DMS153 treated with DMSO at 0.1 percent for 48 hours (cell line): ENCODE measurements at regions not wholly inside any gene's neighbourhood (a gene's known extent, or its start where the extent isn't known, plus 50 kb on each side); places are given as distances from the start of the nearest gene placed in this dataset.

Source experiments
- DNase-seq: peaks from one replicate; lab custom pipeline; 2025; ENCODE audit not compliant: unreplicated experiment; lab: John Stamatoyannopoulos, UW

DNA sequence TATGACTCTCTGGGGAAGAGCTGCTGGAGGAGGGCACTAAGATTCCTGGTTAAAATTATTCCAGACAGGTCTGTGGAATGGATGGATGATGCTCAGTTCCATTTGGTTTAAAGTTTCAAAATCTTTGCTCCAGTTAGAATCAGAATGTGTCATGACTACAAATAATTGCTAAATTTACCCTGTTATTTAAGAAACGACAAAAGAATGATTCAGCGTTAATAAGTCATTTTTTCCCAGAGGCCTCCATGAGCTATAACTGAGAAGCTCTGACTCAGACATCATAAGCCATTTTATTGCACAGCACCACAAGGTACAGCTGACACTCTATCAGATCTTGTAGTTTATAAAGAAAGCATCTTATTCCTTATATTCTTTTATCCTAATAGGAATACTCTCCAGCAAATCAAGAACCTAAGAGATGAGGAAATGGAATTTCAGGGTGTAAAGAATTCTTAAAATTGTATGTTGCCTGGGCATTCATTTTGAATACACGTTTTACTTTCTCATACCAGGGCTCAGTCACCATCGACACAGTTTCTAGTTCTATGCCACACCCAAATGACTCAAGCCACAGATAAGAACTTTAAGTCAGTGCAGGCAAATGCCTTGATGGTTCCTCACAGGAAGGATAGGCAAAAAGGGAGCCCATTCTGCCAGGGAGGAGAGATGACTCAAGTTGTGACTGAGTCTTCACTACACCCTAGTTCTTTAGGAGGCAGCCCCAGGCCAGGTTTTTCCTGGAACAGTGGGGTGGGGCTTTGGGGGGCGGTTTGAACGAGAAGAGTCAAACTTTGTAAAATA, 636.0 kb downstream of the MMUT start:
- DNase-seq: no peak

DNA sequence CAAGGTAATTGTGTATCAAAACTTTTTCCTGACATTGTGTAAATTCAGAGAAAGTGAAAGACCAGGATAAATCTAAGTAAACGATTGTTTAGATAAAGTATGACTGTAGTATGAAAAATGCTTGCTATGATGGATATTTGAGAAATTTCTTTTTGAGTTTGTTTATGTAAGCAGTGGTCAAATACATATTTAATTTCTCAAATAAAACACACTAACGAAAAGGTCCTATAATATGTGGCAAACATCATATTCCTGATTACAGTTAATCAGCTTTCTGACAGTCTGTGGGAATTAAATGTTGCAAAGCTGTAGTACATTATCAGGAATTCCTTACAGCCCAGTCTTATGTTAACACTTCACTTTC, 636.9 kb downstream of the MMUT start:
- DNase-seq: no peak

DNA sequence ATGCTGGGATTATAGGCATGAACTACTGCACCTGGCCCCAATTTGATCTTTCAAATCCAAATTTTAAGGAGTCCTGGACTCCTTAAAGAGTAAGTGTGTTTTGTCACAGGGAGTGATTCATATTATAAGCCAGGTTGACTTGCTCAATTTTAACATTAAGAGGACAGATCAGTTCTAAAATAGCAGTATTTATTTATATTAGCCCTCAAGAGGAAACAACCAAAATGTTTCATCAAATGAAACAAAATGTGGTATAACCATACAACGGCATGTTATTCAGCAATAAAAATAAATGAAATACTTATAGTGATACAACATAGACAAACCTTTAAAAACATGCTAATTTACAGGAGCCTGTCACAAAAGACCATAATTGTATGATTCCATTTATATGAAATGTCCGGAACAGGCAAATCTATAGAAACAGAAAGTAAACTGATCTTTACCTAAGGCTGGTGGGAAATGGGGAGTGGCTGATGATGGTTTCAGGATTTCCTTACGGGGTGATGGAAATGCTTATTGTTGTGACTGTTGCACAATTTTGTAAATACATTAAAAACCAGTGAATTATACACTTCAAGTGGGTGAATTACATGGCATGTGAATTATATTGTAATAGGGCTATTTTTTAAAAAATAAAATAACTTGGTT, 637.4 kb downstream of the MMUT start:
- DNase-seq: no peak

DNA sequence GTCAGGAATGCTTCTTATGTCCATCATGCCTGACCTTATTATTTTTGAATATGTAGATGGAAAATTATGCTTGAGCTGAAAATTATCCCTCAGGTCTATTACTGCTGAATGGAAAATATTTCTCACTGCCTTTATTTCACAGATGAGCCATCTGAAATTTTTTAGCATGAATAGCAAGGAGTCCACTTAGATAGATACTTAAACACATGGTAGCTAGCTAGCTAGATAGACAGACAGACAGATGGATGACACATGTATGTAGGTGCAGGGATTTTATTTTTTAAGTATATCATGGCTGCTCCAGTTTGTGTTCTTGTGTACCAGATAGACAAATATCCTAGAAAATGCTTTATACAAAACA, 645.0 kb downstream of the MMUT start:
- no peak for DNase-seq

DNA sequence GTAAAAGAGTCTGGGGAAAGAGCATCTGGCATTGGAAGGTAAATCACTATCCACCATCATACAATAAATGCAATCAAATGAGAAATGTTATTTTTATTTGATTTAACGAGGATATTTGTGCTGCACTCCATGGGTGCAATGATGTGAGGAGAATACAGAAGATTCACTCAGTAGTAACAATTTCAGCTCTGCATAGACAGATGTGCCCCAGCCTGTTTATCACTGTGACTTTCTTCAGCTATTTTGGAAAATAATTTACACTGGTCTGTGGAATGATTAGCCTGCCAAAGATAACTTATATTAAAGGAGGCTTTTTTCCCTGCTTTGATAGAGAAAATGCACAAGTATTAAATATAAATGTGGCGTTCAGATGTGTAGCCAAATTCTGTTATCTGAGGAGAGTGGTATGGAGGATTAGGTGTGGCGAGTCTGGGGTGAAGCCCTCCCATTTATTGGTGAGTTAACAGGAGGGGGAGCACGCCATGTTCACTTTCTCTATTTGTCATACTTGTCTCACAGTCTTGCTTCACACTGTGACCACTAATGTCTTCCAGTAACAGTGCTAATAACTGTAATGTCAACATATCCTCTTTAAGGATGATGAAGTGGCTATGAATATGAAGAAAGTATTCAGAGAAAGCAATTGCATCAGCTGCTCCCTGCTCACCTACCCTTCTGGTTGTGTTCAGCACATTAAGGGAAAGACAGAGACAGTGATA, 645.6 kb downstream of the MMUT start:
- DNase-seq: no peak

DNA sequence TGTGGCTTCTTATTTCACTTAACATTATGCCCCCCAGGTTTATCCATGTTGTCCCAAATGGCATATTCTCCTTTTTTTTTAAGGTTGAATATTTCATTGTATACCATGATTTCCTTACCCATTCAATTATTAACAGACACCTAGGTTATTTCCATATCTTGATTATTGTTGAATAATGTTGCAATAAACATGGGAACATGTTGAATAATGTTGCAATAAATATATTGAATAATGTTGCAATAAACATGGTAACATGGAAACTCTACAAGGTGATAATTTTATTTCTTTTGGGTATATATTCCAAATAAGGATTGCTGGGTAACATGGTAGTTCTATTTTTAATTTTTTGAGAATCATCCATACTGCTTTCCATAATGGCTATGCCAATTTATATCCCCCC, 648.1 kb downstream of the MMUT start:
- no peak for DNase-seq

DNA sequence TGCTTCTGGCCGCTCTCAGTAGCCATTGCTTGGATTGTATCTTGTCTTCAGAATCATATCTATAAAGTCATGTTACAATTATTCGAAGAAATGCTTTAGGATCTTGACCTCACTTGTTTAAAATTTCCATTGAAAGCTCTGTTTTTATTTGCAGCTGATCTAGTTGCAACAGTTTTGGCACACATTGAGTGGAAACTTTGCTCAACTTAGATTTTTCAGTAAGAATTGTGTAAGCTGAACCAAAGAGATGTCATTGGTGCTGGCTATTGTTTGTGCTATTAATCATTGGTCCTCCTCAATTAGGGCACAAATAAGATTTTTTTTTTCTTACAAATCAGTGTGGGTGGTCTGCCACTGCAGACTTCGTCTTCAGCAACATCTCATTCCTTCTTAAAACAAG, 649.2 kb downstream of the MMUT start:
- no peak for DNase-seq

DNA sequence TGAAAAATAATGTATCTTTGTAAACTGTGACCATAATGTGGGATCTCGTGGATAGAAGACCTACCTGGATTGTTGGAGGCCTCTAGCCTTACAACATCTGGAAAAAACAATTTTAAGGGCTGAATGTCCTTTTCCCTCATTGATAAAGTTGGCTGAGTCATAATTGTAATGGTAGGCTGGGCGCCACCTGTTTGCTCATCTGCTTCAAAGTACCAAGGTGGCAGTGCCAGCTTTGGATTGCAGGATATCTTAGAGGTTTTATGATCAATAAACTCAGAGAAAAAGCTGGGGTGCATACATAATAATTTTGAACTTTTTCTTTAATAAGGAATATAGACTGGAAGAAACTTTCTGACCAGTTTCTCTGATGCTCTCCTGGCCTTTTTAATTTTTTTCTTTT, 653.4 kb downstream of the MMUT start:
- no peak for DNase-seq

DNA sequence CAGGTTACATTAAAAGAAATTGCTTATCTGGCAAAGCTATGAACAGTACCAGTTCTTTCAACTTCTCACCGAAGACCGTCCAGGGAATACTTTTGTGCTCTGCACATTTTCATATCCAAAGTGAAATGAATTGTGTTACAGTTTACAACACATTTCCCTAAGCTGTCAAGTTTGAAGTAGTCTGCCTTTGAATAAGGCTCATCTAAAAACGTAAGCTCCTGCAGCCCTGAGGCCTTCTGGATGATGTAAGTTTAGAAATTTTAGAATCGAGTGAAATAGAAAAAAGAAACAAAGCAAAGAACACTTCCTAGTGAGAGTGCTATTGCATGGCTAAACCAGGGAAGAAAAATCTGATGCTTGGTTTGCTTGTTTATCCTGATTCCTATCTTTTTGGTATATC, 653.8 kb downstream of the MMUT start:
- no peak for DNase-seq

DNA sequence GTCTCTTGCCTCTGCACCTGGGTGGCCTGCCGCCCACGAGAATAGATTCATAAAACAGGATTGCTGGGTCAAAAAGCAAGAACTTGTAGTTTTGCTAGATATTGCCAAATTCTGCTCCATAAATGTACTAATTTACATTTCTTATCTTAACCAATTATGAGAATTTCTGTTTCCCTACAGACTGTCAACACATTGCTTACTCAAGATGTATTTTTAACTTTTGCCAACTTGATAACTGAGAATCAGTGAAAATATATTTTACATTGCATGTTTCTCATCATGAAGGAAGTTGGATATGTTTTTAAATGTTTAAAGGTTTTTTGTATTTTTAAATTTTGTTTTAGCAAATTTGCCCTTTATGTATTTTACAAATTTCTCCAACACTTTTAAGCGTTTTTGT, 664.8 kb downstream of the MMUT start:
- DNase-seq: no peak

DNA sequence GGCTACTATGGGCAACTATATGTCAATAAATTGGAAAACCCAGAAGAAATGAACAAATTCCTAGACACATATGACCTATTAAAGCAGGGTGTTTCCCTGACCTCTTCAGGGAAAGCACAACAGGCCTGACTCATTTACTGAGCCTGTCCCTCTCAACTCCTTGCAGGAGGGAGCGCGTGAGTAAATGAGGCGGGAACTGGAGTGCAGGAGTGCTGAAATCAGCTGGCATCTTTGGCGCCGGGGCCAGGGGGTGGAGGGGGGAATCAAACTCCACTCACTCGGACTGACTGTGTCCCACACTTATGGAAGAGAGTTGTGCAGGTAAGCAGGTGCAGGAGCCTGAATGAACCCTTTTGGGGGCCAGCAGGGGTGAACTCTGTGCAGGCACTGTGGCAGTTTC, 671.2 kb upstream of the PTCHD4 start:
- DNase-seq: no peak

DNA sequence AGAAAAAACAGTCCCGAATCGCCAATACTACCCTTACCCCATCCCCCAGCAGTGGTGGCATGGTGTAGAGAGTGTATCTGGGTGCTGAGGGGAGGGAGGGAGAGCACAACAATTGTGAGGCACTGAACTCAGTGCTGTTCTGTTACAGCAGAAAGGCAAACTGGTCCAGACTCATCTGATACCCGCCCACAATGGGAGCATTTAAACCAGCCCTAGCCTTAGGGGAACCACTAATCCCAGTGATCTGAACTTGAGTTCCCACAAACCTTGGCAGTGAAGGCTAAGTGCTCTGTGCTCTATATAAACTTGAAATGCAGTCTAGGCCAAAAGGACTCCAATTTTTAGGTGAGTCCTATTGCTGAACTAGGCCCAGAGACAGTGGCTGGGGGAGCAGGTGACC, 666.4 kb upstream of the PTCHD4 start:
- DNase-seq: no peak

DNA sequence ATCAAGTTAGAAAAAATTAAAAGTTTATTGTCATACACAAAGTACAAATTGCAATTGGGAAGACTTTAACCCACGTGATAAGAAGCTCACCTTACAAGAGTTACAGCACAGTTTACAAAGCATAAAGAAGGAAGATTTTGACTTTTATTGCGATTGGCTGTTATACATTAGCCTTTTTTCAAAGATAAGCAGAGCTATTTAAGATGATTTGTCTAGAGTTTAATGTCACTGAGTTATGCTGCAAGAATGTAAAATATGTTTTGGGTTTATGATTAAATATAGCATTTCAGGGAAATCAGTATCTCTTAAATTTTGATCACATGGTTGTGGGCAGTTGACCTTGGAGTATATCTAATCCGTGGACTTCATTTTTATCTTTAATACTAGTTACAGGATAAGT, 664.2 kb upstream of the PTCHD4 start:
- DNase-seq: no peak

DNA sequence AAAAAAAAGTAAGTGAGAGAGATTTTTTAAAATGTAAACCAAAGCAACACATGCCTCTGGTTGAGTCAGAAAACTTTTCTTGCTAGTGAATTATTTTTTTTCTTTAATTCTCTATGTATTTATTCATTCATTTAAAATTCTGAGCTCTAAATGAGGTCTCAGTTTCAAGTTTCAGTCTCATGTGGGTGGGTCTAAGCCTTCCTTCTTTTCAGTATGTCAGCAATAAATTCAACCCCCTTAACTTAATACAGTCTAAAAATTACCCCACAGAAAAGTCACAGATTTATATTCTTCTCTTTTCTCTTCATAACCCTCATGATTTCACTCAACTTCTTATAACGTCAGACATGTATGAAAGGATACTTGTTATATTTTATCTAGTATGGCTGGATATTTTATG, 663.3 kb upstream of the PTCHD4 start:
- no peak for DNase-seq

DNA sequence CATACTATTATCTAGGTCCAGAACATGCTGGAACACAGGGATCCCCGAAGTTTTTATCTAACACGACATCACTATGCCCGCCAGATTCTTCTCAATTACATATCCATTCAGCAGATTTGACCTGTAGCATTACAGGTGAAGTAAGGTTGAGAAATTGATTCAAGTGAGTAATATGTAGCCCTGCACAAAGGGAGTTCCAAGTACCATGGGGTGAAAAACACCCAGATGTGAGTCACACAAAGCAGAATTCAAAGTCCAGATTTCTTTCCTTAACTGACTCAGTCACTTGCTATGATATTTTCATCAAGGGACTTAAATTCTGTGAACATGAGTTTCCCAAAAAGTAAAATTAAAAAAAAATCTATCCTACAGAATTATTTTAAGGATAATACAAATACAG, 655.4 kb upstream of the PTCHD4 start:
- DNase-seq: no peak

DNA sequence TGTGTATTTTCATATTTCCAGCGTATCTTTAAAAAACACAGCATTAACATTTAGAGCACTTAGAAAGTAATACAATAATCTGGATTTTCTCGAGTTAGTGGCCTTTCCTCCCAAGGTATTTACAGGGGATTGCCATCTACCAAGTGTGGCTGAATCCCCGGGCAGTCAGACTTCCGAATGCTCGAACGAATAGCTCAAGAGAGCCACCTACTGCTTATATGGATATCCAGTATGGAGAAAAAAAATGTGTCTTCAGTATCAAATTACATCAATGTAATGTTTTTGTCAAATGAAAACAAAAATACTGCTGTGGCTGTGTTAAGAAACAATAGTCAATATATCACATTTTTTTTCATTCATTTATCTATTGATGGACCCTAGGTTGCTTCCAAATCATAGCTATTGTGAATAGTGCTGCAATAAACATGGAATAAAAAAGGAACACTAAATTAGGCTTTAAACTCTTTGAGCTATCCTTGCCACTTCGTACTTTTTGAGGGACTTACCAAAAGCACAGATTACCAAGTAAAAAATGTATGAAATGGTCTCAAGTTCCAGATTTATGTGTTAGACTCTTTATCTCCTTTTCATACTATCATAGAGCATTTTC, 654.5 kb upstream of the PTCHD4 start:
- peak; percentile 32 for DNase-seq

DNA sequence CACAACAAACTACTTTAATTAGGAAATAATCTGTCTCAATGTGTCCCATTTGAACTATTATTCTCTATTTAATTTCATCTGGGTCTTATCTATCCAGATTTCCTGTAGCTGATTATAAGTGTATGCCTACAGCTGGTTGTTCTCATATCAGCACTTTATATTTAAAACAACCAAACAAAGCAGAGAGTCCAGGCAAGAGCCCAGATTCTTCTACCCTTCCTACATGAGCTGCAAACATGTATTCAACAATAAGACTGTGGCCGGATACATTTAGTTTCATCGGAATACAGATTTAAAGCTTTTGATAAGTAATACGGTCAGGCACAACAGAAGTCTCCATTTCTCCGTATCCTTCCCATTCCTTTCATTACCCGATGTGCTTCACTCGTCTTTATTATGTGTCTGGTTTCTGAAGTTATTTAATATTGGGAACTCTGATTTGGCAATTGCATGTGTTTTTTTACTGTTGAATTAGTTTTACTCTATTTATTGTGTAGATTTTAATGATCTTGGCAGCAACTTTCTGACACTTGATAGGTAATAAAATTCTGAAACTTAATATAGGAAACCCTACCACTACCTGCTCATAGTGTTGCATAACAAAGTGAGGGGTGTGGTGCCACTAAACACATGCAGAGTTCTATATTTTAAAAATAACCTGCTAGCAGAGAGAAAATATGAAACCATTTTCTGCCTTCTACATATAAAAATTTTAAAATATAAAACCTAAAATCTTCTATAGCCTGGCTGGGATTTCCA, 653.5 kb upstream of the PTCHD4 start:
- DNase-seq: no peak

DNA sequence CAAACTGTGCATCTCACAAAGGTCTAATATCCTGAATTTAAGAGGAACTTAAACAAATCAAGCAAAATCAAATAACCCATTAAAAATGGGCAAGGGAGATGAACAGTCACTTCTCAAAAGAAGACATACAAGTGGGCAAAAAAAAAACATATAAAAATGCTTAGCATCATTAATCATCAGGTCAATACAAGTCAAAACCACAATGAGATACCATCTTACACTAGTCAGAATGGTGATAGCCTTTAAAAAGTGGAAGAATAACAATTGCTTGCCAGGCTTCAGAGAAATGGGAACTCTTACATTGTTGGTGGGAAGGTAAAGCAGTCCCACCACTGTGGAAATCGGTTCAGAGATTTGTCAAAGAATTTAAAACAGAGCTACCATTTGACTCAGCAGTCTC, 646.7 kb upstream of the PTCHD4 start:
- DNase-seq: no peak

DNA sequence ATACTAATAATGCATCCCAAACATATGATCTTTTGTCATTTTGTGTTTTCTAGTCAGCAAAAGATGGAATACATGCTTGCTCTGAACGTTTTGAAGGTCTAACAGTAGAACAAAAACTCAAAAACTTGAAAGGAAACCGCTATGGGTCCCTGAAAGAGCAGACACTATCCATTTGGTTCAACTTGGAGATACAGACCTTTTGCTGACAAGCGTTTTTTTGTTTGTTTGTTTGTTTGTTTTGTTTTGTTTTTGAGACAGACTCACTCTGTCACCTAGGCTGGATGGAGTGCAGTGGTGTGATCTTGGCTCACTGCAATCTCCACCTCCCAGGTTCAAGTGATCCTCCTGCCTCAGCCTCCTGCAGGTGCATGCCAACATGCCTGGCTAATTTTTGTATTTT, 644.3 kb upstream of the PTCHD4 start:
- no peak for DNase-seq

DNA sequence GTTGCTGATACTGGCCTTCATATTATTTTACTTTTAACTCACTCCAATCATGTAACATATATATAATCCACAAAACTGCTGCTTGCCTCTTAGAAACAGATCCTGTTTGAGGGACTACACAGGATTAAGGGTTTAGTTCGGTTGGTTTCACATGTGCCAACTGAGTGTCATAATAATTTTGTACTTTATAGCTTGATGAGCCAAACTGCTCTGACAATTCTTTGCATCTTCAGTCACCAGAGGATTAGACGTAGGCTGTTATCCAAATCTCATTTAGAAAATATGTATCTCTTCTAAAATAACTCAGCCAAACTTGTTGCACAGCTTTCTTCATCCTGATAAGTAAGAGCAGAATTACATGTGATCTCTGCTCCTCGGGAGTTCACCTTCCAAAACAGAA, 643.6 kb upstream of the PTCHD4 start:
- DNase-seq: no peak

DNA sequence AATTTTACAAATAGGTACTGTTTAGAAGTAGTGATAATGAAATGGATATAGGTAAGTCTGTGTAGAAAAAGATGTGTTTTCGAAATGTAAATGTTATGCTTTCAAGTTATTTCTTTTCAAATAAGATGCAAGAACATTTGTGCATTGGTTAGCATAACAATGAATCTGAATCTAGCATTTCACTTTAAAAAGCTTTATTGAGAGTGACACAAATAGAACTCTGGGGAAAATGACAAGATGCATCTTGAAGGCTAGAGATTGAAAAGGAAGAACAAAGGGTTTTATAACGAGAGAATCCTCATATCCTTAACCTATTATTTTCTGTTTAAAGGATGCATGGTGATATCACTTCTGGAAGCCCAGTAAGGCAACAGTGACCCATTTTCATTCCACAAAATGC, 639.9 kb upstream of the PTCHD4 start:
- no peak for DNase-seq
